GM21717 (cell line): ENCODE measurements at regions not wholly inside any gene's neighbourhood (a gene's known extent, or its start where the extent isn't known, plus 50 kb on each side); places are given as distances from the start of the nearest gene placed in this dataset.

ENCODE experiments used
- ATAC-seq: cut with Tn5 transposase; IDR thresholded peaks from one replicate; pipeline ENCODE4 v1.9.1; 2021; ENCODE audit warnings: mild to moderate bottlenecking, moderate library complexity; ENCODE audit not compliant: unreplicated experiment

DNA sequence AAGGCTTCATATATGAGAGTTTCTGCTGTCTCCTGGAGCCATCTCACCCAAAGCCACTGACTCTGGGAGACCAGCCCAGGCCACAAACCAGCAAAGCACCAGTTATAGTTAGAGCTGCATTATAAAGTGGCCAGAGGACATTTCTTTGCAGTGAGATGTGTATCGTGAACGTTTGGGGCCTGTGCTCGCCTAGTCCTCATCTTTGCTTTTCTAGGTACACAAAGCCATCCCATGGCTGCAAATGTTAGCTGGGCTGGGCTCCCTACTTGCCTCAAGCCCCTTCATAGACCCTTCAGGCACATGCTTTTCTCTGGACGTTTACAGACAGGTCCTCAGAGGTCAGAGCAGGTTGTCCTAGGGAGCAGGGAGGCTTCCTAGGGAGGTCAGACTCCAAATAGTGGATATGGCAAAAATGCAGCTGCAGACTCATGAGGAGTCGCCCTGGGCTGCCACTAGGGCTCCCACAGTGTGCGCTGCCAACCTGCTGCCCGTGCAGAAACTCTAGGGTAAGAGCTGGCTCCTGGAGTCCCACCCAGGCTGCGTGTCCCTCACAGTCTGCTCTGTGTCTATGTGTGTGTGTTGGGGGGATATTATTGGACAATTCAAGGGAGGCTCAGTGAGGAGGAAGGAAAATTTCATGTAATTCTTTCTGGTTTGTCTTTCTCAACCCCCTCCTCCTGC lies 141.0 kb downstream of the RPIA start:
- ATAC-seq: no peak

DNA sequence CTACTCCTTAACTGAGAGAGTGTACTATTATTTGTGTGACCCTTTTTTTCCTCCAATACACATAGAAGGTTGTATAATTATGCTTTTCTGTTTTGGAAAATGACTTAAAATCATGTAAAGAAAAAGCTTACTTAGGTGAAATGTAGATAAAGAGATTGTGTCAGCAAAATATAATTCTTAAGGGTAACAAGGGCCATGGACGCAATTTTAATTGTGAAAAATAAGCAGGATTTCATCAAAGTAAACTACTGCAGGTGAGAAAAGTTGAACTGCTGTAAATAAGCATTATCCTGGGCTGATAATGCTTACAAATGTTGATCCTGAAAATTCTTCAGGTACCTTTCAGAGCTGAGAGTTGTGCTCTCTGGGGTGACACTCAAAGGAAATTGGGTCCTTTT lies 141.5 kb downstream of the RPIA start:
- ATAC-seq: no peak

DNA sequence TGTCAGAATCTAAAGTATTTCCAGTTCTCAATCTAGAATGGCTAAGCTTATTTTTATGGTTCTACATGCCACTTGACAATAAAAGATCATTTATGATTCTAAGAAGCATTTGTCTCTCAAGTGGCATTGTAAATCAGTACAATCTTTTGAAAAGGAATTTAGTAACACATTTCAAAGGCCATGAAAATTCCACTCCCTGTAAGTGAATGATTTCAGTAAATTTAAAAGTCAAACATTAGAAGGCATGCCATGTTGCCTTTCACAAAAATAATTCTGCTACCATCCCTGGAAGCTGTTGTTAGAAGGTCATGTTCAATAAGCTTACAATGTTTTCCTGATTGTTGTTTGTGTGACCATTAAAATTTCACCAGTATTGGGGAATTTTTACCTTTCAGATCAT lies 142.9 kb downstream of the RPIA start:
- ATAC-seq: no peak

DNA sequence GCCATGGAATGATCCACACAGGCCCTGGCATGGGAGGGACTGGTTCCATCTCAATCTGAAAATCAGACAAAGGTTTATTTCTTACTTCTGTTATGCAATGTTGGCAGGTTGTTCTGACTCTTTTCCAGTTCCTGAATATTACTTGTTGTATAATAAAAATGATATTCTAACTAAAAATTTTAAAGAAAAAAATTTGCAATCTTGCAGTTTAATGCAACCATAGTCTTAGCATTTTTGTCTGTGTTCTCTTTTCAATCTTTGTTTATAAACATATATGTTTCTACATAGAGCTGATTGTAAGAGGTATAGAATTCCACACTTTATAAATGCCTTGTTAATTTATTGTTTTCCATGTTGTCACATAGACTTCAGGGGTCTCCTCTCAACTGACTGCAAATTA lies 143.4 kb downstream of the RPIA start:
- no peak for ATAC-seq

DNA sequence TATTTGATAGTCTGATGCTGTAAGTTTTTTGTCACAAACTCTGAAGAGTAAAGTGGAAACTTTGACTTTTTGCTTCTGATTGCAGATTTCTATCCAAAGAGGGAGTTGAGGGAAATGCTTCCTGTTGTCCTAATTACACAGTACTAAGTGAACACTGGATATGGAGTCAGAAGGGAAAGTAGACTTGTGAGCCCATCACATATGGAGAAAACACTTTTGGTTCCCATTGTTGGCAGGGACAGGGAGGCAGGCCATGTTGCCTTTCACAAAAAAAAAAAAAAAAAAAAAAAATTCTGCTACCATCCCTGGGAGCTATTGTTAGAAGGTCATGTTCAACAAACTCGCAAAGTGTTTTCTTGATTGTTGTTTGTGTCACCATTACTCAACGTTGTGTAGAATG lies 144.3 kb downstream of the RPIA start:
- no peak for ATAC-seq

DNA sequence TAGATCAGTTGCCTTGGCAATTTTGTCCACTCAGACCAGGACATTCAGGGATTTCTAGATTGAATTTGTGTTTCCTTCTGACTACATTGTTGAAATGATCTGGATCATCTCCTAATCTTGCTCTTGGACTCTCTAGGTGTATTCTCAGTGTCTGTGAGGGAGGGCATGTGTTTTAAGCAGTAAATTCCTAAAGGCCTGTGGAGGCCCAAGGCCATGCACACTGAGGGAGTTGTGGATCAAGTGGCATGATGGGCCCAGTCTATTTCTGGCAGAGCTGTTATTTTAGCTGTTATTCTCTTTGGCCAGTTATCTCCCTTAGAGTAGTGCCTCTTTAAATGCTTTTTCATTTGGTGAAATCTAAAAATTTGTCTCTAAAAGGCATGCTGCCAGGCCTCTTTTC lies 144.9 kb downstream of the RPIA start:
- no peak for ATAC-seq

DNA sequence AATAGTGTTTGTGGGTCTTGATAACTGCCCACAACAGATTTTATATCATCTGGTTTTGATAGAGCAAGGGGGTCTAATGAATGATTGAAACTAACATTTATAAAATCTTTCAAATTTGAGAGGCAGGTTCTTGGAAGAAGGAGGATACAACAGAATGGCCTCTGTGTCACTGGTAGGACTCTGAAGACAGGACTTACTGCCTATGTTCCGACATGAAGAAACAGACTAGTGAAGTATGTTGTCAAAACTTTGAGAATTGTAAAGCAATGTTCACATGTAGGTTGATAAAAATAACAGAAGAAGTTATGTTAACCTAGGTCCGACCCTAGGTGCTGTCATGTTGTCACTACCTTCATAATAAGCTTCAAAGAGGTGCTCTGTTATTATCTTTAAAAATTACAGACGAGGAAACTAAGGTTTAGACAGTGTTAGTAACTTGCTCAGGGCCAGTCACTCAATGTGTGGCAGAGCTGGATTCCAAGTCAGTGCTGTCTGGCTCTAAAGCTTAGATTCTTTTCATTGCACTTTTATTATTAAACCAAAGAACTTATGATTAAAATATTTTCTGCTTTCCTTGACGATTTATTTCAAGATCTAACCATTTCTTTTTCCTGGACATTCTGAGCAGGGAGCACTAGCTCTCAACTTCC lies 146.2 kb downstream of the RPIA start:
- no peak for ATAC-seq

DNA sequence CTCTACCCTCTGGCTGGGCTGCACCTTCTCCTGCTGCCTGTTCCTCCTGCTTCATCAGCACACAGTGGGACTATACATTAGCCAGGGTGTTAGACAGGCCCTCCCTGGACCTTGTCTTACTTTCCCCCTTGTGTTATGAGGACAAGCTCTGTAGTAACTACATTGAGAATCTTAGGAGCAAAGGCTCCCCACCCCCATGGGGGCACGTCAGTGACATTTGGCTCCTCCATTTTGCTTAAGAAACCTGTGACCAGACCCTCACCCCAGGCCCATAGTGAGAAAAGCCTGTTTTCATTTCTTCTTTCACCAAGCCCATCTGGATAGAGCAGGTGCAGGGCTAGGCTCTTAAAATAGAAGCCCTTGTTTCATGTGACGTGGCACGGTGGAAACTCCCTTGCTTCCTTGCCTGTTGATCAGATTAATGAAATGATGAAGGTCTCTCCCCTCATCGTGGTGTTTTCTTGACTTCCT lies 146.7 kb downstream of the RPIA start:
- ATAC-seq: peak; percentile 50

DNA sequence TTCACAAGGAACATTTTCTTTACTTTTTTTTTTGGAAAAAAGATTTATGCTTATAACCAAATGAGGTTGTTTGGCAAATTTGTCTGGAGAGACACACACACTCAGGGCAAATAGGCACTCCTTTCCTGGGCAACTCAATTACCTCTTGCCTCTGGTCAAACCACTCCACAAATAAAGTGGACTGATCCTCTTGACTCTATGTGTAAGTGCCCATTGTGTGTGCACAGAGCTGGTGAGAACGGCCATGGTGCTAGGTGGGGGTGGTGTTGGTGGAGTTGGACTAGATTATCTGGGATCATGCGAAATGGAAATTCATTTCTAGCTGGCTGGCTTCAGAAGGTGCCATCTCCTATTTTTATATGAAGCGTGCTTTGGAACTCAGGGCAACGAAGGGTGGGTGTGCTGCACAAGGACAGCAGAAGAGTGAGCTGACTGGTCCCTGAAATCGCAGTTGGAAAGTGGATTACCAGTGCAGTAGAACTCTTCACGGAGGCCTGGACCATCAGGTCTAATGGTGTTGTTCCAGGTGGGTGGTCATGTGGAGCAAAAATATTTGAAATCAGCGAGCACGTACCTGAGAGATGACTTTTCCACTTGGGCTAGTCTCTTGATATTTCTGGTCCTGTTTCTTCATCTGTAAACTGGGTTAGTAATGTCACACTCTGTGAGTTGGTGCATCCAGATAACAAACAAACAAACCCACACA lies 149.9 kb downstream of the RPIA start:
- ATAC-seq: no peak

DNA sequence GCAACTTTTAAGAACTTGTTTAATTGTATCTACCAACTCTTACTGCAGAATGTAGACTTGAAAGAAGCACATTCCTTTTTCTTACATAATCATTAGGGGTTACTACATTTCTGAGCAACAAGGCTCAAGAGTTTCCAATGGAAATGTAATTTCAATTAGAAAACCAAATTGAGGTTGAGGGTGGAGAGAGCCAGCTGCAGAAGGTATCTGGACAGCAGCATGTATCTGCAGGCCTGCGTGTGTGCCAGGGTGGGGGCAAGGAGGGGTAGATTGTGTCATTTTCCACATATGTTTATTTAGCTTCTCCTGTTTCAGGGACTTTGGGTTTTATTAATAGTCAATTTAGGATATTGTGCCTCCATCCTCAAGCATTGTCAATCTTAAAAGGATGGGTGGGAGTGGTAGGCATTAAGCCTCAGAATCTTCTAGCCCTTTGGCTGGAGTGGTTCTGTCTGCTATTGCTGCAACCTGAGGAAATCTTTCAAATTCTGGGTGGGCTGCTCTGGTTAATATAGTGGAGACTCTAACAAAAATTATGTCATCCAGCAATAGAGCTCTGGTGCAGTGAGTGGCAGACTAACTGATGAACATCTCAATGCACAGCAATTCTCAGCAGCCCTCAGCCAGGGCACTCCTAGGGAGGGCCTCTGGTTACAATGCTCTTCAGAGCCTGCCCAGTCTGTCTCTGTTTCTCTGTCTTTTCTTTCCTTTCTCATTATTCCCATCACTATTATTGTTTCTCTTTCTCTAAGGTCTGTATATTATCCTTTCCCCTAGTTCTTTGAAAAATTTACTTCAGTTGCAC lies 151.4 kb downstream of the RPIA start:
- ATAC-seq: no peak

DNA sequence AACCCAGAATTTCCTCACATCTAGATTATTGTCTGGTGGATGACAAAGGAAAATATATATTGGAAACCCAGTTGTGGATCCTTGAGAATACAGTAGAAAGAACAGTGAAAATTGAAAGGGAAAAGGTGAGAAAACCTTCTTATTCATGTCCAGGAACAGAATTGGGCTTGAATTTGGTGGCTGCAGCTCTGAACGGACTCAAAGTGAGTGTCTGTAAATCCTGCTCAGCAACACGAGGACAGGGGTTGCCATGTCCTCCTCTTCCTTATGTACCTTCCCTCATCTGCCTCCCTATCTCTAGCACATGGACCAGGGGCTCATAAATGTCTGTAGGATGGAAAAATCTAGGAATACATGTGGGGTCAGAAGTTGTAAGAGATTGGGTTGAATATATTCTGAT lies 152.2 kb downstream of the RPIA start:
- ATAC-seq: no peak

DNA sequence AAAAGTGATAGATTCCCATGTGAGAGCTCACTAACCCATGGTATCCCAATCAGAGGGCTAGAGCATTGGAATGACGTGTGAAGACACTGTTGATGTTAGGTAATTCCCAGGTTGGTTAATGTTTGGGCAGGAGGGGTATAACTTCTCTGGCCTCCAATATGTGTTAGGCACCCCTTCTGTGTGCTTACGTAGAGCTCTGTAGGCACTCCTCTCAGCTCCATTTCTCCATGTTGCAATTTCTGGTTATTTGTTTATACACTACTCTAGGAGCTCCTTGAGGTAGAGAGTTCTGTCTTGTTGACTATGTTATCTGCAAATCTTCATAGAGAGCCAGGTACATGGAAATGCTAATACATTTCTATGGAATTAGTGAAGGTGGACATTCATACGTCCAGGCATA lies 153.5 kb downstream of the RPIA start:
- ATAC-seq: no peak

DNA sequence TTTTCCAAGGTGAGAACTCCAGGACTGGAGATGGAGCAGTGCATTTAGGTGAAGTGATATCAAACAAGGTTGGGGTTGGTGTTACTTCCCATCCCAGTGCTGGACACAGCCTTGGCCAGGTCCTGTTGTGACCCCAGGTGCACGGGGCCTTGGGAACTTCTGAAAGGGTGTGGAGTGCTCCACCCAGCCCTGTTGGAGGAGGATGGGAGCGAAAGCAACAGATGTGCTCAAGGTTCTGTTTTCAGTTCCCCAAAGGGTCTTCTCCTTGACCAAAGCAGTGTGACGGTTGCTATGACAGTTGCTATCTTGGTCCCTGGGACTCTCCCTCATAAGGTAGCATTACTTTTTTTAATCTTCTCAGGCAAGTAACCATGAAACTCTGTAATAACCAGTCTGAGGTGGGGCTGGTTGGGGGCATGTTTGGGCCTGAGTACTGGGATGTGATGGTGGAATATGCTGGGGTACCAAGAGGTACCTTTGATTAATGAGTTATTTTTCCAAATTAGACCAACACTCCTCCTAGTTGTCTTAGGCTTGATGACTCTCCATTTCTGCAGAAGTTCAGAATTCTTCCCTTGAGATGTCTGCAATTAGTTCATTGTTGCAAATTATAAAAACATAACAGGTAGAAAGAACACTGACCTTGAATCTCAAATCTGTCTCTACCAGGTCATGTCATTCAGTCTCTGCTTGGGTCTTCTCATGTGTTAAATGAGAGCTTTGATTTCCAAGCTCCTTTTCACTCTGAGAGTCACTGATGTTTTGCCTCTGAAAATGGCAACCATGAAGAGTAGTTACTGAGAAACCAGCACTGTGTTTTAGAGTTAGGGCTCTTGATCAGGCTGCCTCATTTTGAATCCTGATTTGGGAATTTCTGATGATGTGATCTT lies 154.5 kb downstream of the RPIA start:
- peak; percentile 61 for ATAC-seq

DNA sequence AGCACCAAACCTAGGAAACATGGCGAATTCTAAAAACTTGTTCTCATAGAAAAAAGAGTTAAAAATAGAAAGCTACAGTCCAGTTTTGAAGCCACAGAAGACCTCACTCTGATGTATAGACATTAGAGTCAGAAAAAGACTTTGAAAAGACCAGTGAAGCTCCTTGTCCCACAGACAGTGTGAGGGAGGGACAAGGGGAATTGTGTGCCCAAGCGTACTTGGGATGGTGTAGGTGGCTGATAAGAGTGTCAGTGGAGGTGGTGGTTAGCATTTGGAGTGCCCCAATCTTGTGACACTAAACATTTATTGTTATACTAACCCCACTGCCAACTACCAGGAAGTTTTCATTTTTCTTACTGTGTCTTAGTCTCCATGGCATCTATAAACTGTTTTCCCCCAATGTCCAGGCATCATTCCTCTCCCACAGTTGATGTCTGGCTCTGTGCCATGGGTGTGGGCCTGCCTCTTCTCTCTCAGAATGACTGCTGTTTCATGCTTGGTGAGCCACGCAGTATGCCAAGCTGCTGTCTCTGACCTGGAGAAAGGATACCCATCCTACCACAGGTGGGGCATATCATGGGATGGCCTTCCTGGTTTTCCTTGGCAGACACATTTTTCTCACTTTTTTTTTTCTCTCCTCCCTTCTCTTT lies 161.4 kb downstream of the RPIA start:
- ATAC-seq: no peak

DNA sequence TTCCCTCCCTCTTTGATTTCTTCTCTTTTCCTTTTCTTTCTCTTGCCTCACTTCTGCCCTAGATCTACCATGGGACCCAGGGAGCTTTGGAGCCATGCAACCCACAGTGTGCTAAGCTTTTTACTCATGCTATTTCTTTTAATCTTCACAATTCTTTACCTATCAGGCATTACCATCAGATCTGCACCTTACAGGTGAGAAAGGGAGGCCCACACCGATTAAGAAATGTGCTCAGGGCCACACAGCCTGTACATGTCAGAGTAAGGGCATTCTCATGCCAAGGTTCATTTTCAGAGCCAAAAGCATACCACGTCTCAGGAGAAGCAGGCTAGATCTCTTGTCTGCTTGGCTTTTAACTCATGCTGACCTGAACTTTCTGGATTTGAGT lies 161.9 kb downstream of the RPIA start:
- ATAC-seq: no peak

DNA sequence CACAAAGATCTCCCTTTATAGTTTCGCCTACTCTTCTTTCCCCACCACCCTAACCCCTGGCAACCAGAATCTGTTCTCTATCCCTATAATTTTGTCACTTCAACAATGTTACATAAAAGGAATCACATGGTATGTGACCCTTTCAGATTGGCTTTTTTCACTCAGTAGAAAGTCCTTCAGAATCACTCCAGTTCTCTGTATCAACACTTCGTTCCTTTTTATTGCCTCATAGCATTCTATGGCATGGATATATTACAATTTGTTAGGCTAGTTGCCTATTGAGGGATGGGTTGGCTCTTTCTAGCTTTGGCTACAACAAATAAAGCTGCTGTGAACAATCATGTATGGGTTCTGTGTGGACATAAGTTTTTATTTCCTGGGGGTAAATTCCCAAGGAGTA lies 163.1 kb downstream of the RPIA start:
- ATAC-seq: no peak

DNA sequence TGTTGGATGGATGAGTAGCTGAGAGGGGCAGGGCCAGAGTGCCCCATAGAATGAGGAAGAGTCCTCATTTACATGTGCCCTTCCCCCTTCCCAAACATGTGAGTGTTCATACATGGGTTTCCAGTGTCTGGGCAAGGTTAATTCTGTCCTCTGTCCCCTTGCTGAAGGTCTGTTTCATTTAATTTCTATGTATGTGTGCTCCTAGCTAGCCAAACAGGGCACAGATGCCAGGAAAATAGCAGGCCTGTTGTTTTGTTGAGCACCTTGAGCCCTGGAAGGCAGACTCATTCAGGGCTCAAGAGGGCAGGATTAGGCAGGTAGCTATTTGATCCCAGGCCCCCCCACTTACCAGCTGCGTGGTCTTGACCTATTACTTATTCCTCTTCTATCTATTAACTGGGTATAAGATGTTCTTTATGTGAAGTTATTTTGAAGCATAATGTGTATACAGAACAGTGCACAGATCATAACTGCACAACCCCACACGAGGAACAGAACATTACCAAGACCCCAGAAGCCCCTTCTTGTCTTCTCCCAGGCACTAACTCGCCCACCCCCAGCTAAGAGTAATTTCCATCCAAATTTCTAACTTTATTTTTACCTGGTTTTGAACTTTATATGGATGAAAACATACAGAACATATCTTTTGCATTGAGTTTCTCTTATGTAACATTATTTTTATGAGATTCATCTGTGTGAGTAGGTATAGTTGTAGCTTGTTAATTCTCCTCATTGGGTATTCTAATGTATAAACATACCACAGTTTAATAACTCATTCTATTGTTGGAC lies 164.3 kb downstream of the RPIA start:
- ATAC-seq: no peak

DNA sequence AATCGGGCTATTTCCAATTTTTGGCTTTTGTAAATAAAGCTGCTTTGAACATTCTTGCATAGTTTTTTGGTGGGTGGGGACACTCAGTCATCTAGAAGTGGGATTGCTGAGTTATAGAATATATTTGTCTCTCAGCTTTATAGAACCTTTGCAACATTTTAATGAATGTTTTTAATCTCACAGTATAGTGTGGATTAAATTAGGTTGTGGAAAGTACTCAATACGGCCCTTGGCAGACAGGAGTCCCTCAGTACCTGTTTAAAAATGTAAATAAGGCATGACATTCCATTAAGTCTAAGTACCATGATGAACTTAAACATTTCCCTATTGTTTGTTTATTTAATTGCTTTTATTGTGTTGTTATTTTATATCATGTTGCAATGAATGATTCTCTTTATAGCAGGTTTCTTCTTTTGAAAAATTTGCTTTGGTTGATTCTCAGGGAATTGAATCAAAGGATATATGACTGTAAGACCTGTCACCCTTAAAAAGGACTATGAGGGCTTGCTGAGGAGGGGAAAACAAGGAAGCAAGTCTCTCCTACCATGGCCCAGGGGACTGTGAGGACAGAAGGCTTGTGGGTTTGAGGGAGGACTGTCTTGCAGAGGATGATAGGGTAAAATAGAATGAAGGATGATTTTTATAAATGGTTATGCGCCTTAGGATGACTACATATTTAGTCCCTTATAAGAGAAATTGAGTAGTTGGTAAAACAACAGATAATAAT lies 165.1 kb downstream of the RPIA start:
- ATAC-seq: no peak
